GM18868 (cell line): ENCODE measurements at regions not wholly inside any gene's neighbourhood (a gene's known extent, or its start where the extent isn't known, plus 50 kb on each side); places are given as distances from the start of the nearest gene placed in this dataset.

ENCODE experiments used
- ATAC-seq: cut with Tn5 transposase; IDR thresholded peaks from one replicate; pipeline ENCODE4 v1.9.1; 2021; ENCODE audit warnings: mild to moderate bottlenecking, moderate library complexity; ENCODE audit not compliant: unreplicated experiment

- no peak for ATAC-seq
Observed at GRCh38 chr4:100130964-100131363, 59.3 kb downstream of the DDIT4L start.

- no peak for ATAC-seq
Observed at GRCh38 chr4:100130491-100130890, 59.8 kb downstream of the DDIT4L start.

- no peak for ATAC-seq
Observed at GRCh38 chr4:100129774-100130173, 60.5 kb downstream of the DDIT4L start.

DNA sequence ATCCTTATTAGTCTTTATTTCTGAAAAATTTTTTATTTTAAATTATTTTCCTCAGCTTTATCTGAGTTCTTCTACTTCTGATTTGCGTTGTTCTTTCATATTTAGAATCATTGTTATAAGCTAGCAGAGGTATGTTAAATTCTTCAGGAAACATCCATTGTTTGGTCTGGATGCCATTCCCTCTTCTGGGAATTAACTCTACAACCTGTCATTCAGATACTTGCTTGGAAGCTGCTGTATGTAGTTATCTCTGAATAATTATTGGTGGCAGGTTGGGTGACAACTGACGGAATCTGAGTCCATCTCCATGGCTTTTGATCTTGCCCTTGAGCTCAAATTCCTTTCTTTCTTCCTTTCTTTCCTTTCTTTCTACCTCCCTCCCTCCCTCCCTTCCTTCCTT lies 61.9 kb downstream of the DDIT4L start:
- no peak for ATAC-seq

- ATAC-seq, result no peak
Observed at GRCh38 chr4:100124715-100125114, 65.6 kb downstream of the DDIT4L start.

DNA sequence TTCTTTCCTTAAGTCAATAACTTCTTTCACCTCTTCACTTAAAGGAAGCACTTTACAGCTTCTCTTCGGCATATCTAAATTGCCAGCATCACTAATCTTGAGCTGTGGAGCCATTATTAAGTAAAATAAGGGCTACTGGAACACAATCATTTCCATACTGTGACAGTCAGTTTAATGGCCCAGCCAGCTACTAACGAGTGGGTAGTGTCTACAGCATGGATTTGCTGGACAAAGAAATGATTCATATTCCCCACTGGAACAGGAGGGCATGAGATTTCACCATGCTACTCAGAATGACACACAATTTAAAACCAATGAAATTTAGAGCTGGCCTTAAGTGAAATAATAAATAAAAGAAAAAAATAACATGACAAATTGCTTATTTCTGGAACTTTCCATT lies 72.1 kb downstream of the DDIT4L start:
- ATAC-seq, result no peak

- ATAC-seq, result no peak
Observed at GRCh38 chr4:100117750-100118149, 72.5 kb downstream of the DDIT4L start.

DNA sequence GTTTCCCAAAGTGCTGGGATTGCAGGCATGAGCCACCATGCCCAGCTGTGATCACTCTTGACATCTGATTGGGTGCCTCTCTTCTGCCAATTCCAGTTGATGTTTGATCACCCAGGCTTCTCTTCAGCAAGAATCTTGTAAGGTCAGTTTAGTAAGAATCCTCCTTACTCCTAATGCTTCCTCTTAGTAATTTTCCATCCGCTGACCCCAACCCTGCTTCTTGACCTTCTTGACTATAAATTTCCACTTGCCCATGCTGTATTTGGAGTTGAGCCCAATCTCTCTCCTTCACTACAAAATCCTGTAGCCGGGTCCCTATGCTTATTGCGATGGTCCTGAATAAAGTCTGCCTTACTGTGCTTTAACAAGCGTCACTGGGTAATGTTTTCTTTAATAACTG lies 75.4 kb downstream of the DDIT4L start:
- ATAC-seq, result no peak

DNA sequence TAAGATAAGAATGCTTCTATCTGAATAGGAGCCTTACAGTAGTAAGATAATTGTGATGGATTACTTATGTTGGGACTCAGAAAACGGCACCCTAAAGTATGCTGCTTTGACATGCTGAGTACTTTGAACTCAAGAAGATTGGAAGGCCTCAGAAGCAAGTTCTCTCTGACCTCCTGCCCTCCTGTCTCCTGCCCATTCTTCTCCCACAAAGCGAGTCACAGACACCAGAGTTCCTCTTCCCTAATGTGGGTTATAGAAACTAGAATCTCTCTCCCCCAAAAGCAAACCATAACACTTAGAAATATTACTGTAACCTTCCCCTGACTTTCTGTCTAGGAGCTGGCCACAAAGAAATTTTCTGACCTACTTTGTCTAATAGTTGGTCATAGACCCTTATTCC lies 76.5 kb downstream of the DDIT4L start:
- no peak for ATAC-seq

GRCh38 chr4:100113096-100113495 lies 77.2 kb downstream of the DDIT4L start:
- ATAC-seq, result no peak

- no peak for ATAC-seq
Observed at GRCh38 chr4:100109921-100110320, 80.3 kb downstream of the DDIT4L start.

- ATAC-seq, result no peak
Observed at GRCh38 chr4:100108869-100109268, 81.4 kb downstream of the DDIT4L start.

DNA sequence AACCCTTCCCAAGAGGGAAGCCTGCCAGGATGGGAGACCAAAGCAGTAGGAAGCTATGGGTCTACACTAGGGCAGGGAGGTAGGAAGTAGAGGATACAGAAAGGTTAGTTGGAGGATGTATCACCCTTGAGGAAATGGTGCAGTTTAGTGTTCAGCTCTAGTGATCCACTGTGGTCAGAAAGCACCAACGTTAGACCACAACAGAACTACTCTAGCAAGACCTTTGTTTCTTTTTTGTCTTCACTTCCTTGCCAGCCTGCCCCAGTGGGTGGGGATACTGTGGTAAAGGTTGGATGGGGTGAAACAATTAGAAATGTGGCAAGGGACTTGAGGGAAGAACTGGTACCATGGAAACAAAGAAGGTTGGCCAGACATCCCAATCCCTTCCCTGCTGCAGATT lies 83.3 kb downstream of the DDIT4L start:
- peak; percentile 99 for ATAC-seq

DNA sequence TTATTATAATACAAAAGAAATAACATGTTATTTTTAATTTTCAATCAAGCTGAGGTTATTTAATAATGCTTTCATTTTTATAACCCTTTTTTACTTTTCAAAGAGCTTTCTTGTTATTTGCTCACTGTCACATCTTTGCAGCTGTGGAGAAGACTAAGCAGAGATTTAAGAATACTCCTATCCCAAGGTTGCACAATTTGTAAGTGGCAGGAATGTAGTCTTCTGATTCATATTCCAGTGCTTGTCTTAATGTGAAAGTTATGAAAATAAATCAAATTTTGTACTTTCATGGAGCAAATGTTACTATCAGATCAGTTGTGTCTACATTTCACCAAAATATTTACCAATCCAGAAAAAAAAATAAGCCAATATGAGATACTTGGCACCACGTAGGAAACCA lies 86.6 kb downstream of the DDIT4L start:
- no peak for ATAC-seq

- ATAC-seq, result peak; percentile 60
Observed at GRCh38 chr4:100100985-100101384, 89.3 kb downstream of the DDIT4L start.

GRCh38 chr4:100099746-100100145 lies 90.5 kb downstream of the DDIT4L start:
- no peak for ATAC-seq

DNA sequence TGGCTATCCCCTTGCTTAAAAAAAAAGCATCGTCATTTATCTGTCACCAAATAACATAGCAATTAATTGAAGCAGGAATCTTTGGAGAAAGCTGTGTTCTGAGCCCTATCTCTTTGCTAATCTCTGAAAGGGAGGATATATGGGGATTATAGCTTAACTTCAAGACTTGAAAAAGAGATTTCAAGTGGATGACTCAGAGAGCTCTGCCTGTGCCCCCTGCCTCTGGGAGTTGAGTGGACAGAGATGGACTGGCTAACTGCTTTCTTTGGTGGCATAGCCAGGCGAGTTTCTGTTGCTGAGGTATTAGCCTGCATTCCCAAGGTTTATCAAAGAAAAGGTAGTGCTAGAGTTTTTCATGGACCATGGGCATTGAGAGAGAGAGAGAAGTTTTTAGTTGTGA lies 91.6 kb downstream of the DDIT4L start:
- ATAC-seq, result no peak

DNA sequence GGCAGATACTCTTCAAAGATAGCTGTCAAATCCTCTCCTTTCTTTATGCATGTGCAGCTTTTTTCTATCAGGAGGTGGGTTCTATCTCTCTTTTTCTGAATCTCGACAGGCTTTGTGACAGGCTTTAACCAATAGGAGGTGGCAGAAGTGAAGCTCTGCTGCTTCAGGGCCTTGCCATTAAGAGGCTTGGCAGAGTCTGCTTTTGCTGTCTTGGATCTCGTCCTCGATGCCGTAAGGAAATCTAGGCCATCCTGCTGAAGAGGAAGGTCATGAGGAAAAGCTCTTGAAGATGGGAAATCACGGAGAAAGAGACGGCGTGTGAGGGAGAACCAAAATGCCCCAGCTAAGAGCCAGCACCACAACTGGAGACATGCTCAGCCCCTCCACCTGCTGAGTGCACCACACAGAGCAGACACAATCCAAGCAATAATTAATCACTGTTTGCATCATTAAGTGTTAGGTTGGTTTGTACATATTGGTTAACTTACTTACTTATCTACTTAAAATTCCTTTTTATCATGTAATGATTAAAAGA lies 92.2 kb downstream of the DDIT4L start:
- ATAC-seq, result no peak

DNA sequence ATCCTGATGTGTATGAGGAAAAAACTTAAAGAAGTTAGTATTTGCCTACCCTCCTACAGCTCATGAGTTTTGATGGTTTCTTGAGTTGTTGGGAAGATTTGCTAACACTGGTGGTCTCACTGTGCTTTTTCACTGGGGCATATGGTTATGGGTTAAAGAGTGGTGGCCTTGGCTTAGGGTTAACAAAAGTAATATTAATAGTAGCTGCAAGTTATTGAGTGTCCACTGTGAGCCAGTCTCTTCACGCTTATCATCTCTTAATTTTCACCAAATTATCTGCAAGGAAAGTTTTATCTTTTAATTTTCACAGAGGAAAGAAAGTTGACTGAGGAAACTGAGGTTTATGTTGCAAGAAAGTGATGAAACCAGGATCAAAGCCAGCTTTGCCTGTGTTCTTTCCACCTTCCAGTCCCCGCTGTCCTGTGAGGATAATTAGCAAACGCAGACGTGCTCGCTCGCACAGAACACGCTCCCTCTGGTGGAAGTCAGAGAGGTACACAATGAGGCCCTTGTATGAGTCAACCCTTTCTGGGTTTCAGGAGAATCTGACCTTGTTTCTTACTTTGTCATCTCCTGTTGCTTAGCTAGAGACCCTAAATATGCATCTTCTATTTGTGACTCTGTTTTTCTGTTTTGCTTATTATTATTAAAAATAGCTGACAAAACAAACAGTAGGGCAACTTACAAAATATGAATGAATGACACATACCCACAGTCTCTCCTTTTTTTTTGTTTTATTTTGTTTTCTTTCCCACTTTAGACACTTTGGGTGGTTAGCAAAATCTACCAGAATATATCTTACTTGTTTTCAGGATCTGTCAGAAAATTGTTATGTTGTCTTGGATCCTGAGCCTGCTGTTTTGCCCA lies 94.3 kb downstream of the DDIT4L start:
- ATAC-seq, result peak; percentile 87

DNA sequence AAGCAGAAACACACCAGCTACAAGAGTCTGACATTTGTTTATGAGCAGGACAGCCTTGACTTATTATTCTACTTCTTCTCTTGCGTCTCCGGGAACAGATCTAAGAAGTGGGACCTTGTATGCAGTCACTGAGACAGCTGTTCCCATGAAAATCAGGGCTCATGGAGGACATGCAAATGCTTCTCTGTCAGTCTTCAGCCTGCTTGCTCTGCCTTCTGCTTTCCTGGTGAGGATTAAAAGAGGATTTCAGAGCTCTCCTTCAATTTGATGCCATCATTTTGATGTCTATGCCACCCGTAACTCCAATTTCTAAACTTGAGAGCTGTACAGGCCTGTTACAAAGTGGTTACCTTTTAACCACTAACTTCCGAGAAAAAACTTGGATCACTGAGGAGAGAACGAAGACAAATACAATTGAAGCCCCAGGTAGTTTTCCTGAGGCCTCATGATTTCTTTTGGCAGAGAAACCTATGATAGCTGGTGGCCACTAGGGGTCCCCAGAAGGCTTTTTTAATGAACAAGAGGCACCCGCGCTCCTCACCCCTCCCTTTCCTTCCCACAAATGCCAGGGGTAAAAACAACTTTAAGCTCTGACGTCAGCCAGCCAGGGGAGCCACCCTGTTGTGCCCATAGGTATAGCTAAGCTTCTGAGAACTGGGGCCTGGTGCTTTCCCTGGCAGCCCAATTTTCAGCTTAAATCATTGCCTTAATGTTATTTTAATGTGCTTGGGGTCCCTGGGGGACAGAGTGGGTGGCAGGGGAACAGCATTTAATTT lies 97.0 kb downstream of the DDIT4L start:
- ATAC-seq, result peak; percentile 88

- ATAC-seq, result no peak
Observed at GRCh38 chr4:100087743-100088142, 102.5 kb downstream of the DDIT4L start.
